CD4-positive, alpha-beta T cell treated with Interleukin-21 for 1 hour (primary cell): ENCODE measurements at regions not wholly inside any gene's neighbourhood (a gene's known extent, or its start where the extent isn't known, plus 50 kb on each side); places are given as distances from the start of the nearest gene placed in this dataset.

Experiments
- DNase-seq: peaks from one replicate; pipeline ENCODE4 v3.0.0-alpha.2; 2020

DNA sequence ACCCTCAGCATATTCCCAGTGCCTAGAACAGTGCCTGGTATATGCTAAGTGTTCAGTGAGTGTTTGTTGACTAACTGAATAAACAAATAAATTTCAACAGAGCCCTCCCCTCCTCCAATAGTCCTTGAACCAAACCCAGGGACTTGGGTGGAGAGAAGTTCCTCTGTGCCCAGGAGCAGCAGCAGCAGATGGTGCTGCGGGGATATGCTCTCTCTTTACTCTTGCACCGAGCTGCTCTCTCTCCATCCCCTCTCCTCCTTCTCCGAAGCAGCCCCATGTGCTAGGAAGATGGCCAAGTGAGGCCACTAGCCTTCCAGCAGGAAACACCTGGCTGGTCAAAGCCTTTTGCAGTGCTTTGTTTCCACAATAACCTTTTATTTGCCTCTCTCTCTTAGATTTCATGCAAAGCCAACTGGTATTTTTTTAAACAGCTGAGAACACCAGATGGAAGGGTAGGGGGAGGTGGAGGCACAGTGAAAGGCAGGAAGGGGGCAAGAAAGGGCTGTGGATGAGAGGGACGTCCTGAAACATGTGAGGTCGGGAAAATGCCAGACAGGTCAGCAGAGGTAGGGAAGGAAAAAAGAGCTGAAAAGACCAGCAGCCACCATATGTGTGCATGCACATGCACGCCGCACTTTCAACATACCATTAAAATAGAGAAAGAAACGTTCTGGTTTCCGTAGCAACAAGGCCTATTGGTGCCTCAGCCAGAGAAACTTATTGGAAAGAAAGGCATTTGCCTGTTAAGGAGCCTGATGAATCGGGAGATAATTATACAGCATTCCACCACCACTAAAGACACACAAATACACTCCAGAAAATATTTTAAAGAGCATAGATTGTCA, 78.9 kb downstream of the EMP1 start:
- no peak for DNase-seq

DNA sequence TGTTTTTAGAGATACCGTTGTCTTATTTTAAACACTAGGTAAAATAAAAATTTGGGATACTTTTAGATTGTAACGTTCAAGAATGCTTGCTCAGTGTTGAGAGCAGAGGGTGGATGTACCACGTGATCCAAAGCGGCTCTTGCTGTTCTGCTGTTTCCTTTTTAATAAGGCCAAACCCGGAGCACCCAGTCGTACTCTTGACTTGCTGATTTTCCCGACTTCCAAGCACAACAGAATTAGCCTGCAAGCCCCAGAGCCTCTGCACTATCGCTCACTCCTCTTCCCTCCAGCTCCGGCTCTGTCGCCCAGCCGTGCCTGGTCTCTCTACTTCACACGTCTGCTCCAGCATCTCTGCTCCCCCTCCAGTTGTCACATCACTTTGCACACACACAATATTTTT, 77.3 kb downstream of the EMP1 start:
- DNase-seq, result no peak

DNA sequence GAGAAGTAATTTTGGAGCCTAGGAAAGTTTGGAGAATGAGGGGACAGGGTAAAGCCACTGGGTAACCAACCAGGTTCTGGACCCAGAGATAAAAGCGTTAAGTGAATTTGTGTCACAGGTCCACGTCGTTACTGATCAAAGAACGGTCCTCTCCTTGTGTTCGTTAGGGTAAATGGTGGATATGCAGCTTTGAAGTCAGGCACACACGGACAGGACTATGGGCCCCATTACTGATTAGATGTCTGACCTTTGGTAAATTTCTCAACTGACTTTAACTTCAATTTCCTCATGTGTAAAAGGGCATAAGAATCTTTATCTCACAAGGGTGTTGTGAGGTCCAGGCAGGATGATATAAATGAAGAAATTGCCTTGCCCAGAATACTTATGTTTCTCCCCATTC, 76.6 kb downstream of the EMP1 start:
- DNase-seq, result no peak

DNA sequence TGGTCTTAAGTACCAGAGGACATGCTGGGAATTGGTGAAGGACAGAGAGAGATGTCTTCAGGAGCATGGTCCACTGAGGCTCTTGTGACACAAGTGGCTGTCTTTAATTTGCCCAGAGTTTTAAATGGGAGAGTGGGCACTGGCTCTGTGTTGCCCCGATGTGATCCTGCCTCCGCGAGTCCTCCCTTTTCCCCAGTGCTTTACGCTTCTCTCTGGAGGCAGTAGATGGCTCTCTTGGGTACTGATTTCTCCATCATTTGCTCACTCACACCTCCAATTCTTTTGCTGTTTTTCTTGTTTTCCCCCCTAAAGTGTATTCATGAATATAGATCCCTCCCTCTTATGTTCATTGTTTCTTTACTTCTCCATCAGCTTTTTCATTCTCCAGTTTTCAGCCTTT, 74.3 kb downstream of the EMP1 start:
- no peak for DNase-seq
